Kidney epithelial cell (primary cell): ENCODE measurements at regions not wholly inside any gene's neighbourhood (a gene's known extent, or its start where the extent isn't known, plus 50 kb on each side); places are given as distances from the start of the nearest gene placed in this dataset.

ENCODE experiments used
- DNase-seq: peaks from one replicate; pipeline ENCODE4 v3.0.0-alpha.2; 2010; ENCODE audit warnings: low read depth
- H3K27me3 ChIP-seq: 2 replicates; pipeline ENCODE4 v1.6.0; 2011; ENCODE audit warnings: low read length; ENCODE audit not compliant: control insufficient read depth, insufficient read depth
- H3K36me3 ChIP-seq: 2 replicates; pipeline ENCODE4 v1.5.1; 2011; ENCODE audit warnings: low read length; ENCODE audit not compliant: control insufficient read depth, insufficient read depth
- H3K4me3 ChIP-seq: 2 replicates; pipeline ENCODE4 v1.5.1; 2011; ENCODE audit warnings: low read depth, mild to moderate bottlenecking, control low read depth, low read length
- CTCF ChIP-seq: IDR thresholded peaks from 2 replicates; pipeline ENCODE4 v1.5.1; 2011; ENCODE audit warnings: mild to moderate bottlenecking, moderate library complexity, low read length, control low read depth, inconsistent platforms; ENCODE audit not compliant: insufficient read depth, poor library complexity, severe bottlenecking

DNA sequence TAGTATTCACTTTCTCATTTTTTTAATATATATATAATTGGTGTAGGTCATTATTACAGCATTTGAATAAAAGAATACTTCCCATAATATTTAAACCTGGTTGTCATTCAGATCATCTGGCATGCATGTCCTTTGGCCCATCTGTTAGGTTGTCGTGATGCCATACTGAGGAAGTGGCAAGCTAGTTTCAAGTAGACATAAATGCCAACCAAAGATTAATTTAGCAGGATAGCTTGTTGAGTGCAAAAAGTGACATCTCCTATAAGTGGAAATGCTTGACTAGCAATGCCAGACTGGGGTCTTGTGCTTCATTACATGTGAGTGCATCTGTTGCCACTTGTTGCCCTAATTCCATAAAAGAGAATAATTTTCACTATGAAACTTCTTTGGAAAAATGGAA, 1044.7 kb downstream of the GRIK2 start:
- no peaks in the 10 kb centered on the region for H3K36me3 ChIP-seq
- no peak for DNase-seq
- H3K27me3 ChIP-seq: no peaks in the 10 kb centered on the region
- H3K4me3 ChIP-seq: no peak overlapping the region
- TF ChIP-seq CTCF: no peak

- no peaks in the 10 kb centered on the region for H3K36me3 ChIP-seq
- no peak for TF ChIP-seq CTCF
- no peaks in the 10 kb centered on the region for H3K27me3 ChIP-seq
- no peak for DNase-seq
- H3K4me3 ChIP-seq: no peak overlapping the region
These were observed 1024.0 kb downstream of the GRIK2 start for GRCh38 chr6:102417368-102417998.

- Histone ChIP-seq H3K27me3 (no peaks in the 10 kb centered on the region), H3K4me3 (no peak overlapping the region), H3K36me3 (no peaks in the 10 kb centered on the region)
- TF ChIP-seq CTCF: no peak
- DNase-seq: no peak
These were observed 1022.4 kb downstream of the GRIK2 start for GRCh38 chr6:102415891-102416290.

DNA sequence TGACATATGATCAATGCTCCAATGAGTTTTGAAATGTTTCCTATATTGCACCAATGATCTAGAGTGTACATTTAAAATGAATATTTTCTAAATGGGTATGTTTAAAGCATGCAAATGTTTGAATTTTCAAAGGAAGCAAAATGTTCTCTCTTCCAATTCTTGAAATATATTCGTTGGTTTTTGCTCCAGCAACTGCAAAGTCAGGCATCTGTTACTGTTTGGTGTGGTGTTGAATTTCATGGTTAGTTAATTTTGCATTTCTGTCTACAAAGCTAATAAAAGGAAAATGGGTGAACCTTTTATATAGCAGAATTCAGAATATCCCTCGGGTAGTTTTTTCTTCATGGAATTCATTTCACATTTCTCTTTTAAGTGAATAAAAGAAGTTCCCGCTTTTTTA, 1018.3 kb downstream of the GRIK2 start:
- H3K36me3 ChIP-seq: no peaks in the 10 kb centered on the region
- TF ChIP-seq CTCF: no peak
- DNase-seq: no peak
- H3K4me3 ChIP-seq: no peak overlapping the region
- no peaks in the 10 kb centered on the region for H3K27me3 ChIP-seq

DNA sequence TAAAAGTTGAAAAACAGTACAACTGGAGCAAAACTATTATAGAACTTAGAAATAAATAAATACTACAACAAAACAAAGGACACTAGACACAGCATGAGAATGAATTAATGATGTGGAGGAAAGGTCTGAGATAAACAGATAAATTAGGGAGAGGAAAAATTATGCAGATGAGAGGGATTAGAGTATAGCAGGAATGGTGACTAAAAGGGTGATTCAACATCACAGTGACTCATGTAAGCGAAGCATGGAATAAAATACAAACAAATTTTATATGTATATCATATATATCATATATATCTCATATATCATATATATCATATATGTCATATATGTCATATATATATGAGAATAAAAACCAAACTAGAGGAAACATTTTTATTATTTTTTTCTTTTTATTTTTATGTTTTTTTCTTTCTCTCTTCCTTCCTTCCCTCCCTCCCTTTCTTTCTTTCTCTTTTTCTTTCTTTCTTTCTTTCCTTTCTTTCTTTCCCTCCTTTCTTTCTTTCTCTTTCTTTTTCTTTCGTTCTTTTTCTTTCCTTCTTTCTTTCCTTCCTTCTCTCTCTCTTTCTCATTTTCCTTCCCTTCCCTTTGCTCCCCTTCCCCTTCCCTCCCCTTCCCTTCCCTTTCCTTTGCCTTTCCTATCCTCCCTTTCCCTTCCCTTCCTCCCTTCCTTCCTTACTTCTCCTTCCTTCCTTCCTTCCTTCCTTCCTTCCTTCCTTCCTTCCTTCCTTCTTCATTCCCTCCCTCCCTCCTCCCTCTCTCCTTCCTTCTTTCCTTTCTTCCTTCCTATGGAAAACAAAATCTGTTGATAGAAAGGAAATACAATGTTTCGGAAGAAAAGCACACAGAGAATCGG, 1014.6 kb downstream of the GRIK2 start:
- no peak for DNase-seq
- Histone ChIP-seq H3K4me3 (no peak overlapping the region), H3K27me3 (no peaks in the 10 kb centered on the region), H3K36me3 (no peaks in the 10 kb centered on the region)
- no peak for TF ChIP-seq CTCF

GRCh38 chr6:102405860-102406259, 1012.4 kb downstream of the GRIK2 start:
- TF ChIP-seq CTCF: no peak
- no peaks in the 10 kb centered on the region for H3K27me3 ChIP-seq
- DNase-seq: no peak

More at GRCh38 chr6:102405860-102406259, 1012.4 kb downstream of the GRIK2 start:
- no peaks in the 10 kb centered on the region for H3K36me3 ChIP-seq
- no peak overlapping the region for H3K4me3 ChIP-seq
